ENCODE measurements at regions not wholly inside any gene's neighbourhood (a gene's known extent, or its start where the extent isn't known, plus 50 kb on each side); places are given as distances from the start of the nearest gene placed in this dataset.

DNA sequence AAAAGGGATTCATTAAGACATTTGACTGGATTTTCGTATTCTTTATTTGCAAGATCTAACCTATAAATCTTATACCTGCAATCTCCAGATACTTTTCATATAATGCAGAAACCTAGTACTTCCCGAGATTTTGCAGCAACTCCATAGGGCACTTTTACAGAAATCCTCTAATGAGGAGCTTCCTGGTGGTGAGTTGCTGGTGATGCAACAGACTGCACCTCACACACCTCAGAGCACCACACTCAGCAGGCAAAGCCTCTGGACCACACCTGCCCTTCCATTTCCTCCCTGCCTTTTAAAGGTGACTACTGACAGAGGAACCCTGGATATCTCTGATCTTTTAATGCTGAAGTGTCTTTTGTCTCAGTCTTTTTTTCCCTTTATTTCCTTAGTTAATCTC lies 289.4 kb downstream of the TRAM1L1 start:
- intact Hi-C loops (cut with micrococcal nuclease; ENCODE audit: unreplicated experiment), result no loop called here
- in situ Hi-C loops (cut with HindIII; ENCODE audit: extremely low pct_ligation_motif_present, low pct_unique_long_range_greater_than_20kb), result no loop called here
- ChIA-PET CTCF (ENCODE audit: low intra/inter-chr PET ratio, low total read pairs) (no interaction called here), POLR2A (no interaction called here)
- no peaks in the 10 kb centered on the region for H3K79me2 ChIP-seq (ENCODE audit: insufficient read depth, low read length)
- H3K4me1 ChIP-seq (ENCODE audit: insufficient read depth, low read length), result no peaks in the 10 kb centered on the region
- no peaks in the 10 kb centered on the region for H3K36me3 ChIP-seq (replicated peaks in 1 of 2; ENCODE audit: control insufficient read depth in 1 of 2, insufficient read depth in 2 of 2, low read length in 2 of 2)
- H3K9ac ChIP-seq (ENCODE audit: insufficient read depth, low read depth, low read length), result no peak overlapping the region
- no peaks in the 10 kb centered on the region for H3K9me3 ChIP-seq (ENCODE audit: low read length)
- DNase-seq (ENCODE audit: low spot score) (no peak), ATAC-seq (peak; percentile 60), FAIRE-seq (no peak)
- H3K27me3 ChIP-seq (ENCODE audit: control insufficient read depth in 1 of 2, insufficient read depth in 2 of 2, low read length in 2 of 2), result no peaks in the 10 kb centered on the region
- H3K27ac ChIP-seq (ENCODE audit: extremely low read length, insufficient read depth, low read length), result no peak overlapping the region
- TF ChIP-seq SMAD9 (CRISPR knock-in tag; IDR thresholded peaks at IDR 0.05) (no peak), ZNF674 (CRISPR knock-in tag; IDR thresholded peaks at IDR 0.05; ENCODE audit: low read depth) (no peak), ZNF354B (CRISPR knock-in tag; IDR thresholded peaks at IDR 0.05) (no peak), ZFP1 (CRISPR knock-in tag; IDR thresholded peaks at IDR 0.05) (no peak)
- TF ChIP-seq, protein P1, sequence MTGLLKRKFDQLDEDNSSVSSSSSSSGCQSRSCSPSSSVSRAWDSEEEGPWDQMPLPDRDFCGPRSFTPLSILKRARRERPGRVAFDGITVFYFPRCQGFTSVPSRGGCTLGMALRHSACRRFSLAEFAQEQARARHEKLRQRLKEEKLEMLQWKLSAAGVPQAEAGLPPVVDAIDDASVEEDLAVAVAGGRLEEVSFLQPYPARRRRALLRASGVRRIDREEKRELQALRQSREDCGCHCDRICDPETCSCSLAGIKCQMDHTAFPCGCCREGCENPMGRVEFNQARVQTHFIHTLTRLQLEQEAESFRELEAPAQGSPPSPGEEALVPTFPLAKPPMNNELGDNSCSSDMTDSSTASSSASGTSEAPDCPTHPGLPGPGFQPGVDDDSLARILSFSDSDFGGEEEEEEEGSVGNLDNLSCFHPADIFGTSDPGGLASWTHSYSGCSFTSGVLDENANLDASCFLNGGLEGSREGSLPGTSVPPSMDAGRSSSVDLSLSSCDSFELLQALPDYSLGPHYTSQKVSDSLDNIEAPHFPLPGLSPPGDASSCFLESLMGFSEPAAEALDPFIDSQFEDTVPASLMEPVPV (CRISPR knock-in tag; IDR thresholded peaks at IDR 0.05), result no peak
- no peak overlapping the region for H3K4me3 ChIP-seq (replicated peaks in 1 of 3; ENCODE audit: insufficient read depth in 1 of 3, low read depth in 2 of 3, low read length in 3 of 3)
- no peak overlapping the region for H3K4me2 ChIP-seq (ENCODE audit: low read depth, low read length)
- WGBS (ENCODE audit: low lambda C conversion rate), result 0% methylated on average over 2 of the region's 2 CpGs
- H4K20me1 ChIP-seq (ENCODE audit: insufficient read depth, low read length), result no peaks in the 10 kb centered on the region
- no TSS peak for BruUV-seq (replicated peaks)
- H2AFZ ChIP-seq (ENCODE audit: low read length), result no peak overlapping the region

DNA sequence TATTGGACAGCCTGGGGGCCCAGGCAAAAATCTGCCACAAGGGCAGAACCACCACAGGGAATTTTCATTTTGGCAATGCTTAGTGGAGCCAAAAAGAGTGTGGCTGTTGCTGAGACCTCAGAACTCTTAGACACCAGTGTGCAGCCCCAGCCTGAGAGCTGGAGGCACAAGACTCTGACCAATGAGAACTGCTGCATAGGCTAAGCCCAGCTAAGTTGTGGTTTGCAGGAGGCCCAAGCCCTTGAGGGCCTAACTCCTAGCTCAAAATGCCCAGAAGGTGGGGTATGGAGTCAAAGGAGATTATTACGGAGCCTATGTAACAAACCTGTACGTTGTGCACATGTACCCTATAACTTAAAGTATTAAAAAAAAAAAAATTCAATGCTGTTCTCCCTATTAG lies 296.7 kb downstream of the TRAM1L1 start:
- CTCF ChIA-PET (ENCODE audit: low intra/inter-chr PET ratio, low total read pairs), result no interaction called here

More for the DNA sequence above, 296.7 kb downstream of the TRAM1L1 start:
- POLR2A ChIA-PET, result no interaction called here
- H4K20me1 ChIP-seq (ENCODE audit: insufficient read depth, low read length), result no peaks in the 10 kb centered on the region
- in situ Hi-C loops (cut with HindIII; ENCODE audit: extremely low pct_ligation_motif_present, low pct_unique_long_range_greater_than_20kb) (no loop called here), intact Hi-C loops (cut with micrococcal nuclease; ENCODE audit: unreplicated experiment) (no loop called here)
- no peak overlapping the region for H2AFZ ChIP-seq (ENCODE audit: low read length)
- no peaks in the 10 kb centered on the region for H3K27me3 ChIP-seq (ENCODE audit: control insufficient read depth in 1 of 2, insufficient read depth in 2 of 2, low read length in 2 of 2)
- TF ChIP-seq BRCA1 (CRISPR knock-in tag; IDR thresholded peaks at IDR 0.05), result no peak
- no peak for TF ChIP-seq SNRNP70 (IDR thresholded peaks at IDR 0.05; ENCODE audit: low read depth, low read length)
- H3K36me3 ChIP-seq (replicated peaks in 1 of 2; ENCODE audit: control insufficient read depth in 1 of 2, insufficient read depth in 2 of 2, low read length in 2 of 2), result no peaks in the 10 kb centered on the region
- no peaks in the 10 kb centered on the region for H3K9me3 ChIP-seq (ENCODE audit: low read length)
- no peak overlapping the region for H3K27ac ChIP-seq (ENCODE audit: extremely low read length, insufficient read depth, low read length)
- BruUV-seq (replicated peaks), result no TSS peak
- no peak for ATAC-seq
- H3K4me1 ChIP-seq (ENCODE audit: insufficient read depth, low read length), result no peaks in the 10 kb centered on the region
- 17% methylated on average over 2 of the region's 2 CpGs for WGBS (ENCODE audit: low lambda C conversion rate)
- no peak overlapping the region for H3K9ac ChIP-seq (ENCODE audit: insufficient read depth, low read depth, low read length)
- no peak overlapping the region for H3K4me2 ChIP-seq (ENCODE audit: low read depth, low read length)
- FAIRE-seq, result no peak
- H3K79me2 ChIP-seq (ENCODE audit: insufficient read depth, low read length), result no peaks in the 10 kb centered on the region
- H3K4me3 ChIP-seq (replicated peaks in 1 of 3; ENCODE audit: insufficient read depth in 1 of 3, low read depth in 2 of 3, low read length in 3 of 3), result no peak overlapping the region
- DNase-seq (ENCODE audit: low spot score), result no peak

Measured in HepG2 (cell line).